Medulla oblongata (tissue), 1 donor: ENCODE measurements at regions not wholly inside any gene's neighbourhood (a gene's known extent, or its start where the extent isn't known, plus 50 kb on each side); places are given as distances from the start of the nearest gene placed in this dataset.

Experiments used
- DNase-seq: peaks from one replicate; pipeline ENCODE4 v3.0.0-alpha.2; 2015; ENCODE audit errors: extremely low spot score

- DNase-seq, result peak; percentile 67
These were observed 275.1 kb downstream of the GPM6A start for GRCh38 chr4:175536852-175537453.

- no peak for DNase-seq
These were observed 272.6 kb downstream of the GPM6A start for GRCh38 chr4:175539498-175539897.

- DNase-seq, result no peak
These were observed 271.9 kb downstream of the GPM6A start for GRCh38 chr4:175540151-175540550.

- no peak for DNase-seq
These were observed 271.3 kb downstream of the GPM6A start for GRCh38 chr4:175540732-175541131.

GRCh38 chr4:175542786-175543185 is 269.3 kb downstream of the GPM6A start:
- no peak for DNase-seq

- DNase-seq, result no peak
These were observed 252.9 kb downstream of the GPM6A start for GRCh38 chr4:175559126-175559525.

- DNase-seq, result no peak
These were observed 252.5 kb downstream of the GPM6A start for GRCh38 chr4:175559526-175559925.

GRCh38 chr4:175560604-175561003 is 251.5 kb downstream of the GPM6A start:
- peak; percentile 76 for DNase-seq

- peak; percentile 12 for DNase-seq
These were observed 250.4 kb downstream of the GPM6A start for GRCh38 chr4:175561696-175562095.

- no peak for DNase-seq
These were observed 250.0 kb downstream of the GPM6A start for GRCh38 chr4:175562111-175562510.

GRCh38 chr4:175562542-175562941 is 249.5 kb downstream of the GPM6A start:
- DNase-seq, result no peak
